Hepatic stellate cell (primary cell): ENCODE measurements at regions not wholly inside any gene's neighbourhood (a gene's known extent, or its start where the extent isn't known, plus 50 kb on each side); places are given as distances from the start of the nearest gene placed in this dataset.
"Not testable (repeated sequence)": the region's sequence is repeated elsewhere in the genome, so short reads cannot be mapped to it uniquely, and the experiment has no call there.

Experiments used
- DNase-seq: peaks from one replicate; pipeline ENCODE4 v3.0.0; 2011; ENCODE audit warnings: low spot score

- not testable (repeated sequence) for DNase-seq
Observed at GRCh38 chr21:10325546-10325945, 195.8 kb upstream of the TPTE start.

- DNase-seq, result not testable (repeated sequence)
Observed at GRCh38 chr21:10326146-10326545, 195.2 kb upstream of the TPTE start.

- DNase-seq, result not testable (repeated sequence)
Observed at GRCh38 chr21:10328646-10329045, 192.7 kb upstream of the TPTE start.

- not testable (repeated sequence) for DNase-seq
Observed at GRCh38 chr21:10330641-10331119, 190.7 kb upstream of the TPTE start.

GRCh38 chr21:10331134-10331533, 190.2 kb upstream of the TPTE start:
- DNase-seq, result not testable (repeated sequence)

GRCh38 chr21:10332935-10333334, 188.4 kb upstream of the TPTE start:
- not testable (repeated sequence) for DNase-seq

- DNase-seq, result not testable (repeated sequence)
Observed at GRCh38 chr21:10334391-10334790, 187.0 kb upstream of the TPTE start.

- DNase-seq, result not testable (repeated sequence)
Observed at GRCh38 chr21:10342261-10342956, 179.0 kb upstream of the TPTE start.

GRCh38 chr21:10343146-10343935, 178.0 kb upstream of the TPTE start:
- not testable (repeated sequence) for DNase-seq

- not testable (repeated sequence) for DNase-seq
Observed at GRCh38 chr21:10344266-10344665, 177.1 kb upstream of the TPTE start.

GRCh38 chr21:10345178-10345612, 176.2 kb upstream of the TPTE start:
- DNase-seq, result not testable (repeated sequence)

GRCh38 chr21:10346249-10346648, 175.1 kb upstream of the TPTE start:
- not testable (repeated sequence) for DNase-seq

- not testable (repeated sequence) for DNase-seq
Observed at GRCh38 chr21:10346933-10347615, 174.3 kb upstream of the TPTE start.

GRCh38 chr21:10347675-10348074, 173.7 kb upstream of the TPTE start:
- not testable (repeated sequence) for DNase-seq

- not testable (repeated sequence) for DNase-seq
Observed at GRCh38 chr21:10348150-10348549, 173.2 kb upstream of the TPTE start.

- DNase-seq, result not testable (repeated sequence)
Observed at GRCh38 chr21:10354851-10355578, 166.4 kb upstream of the TPTE start.

- not testable (repeated sequence) for DNase-seq
Observed at GRCh38 chr21:10359120-10359519, 162.3 kb upstream of the TPTE start.

- not testable (repeated sequence) for DNase-seq
Observed at GRCh38 chr21:10359911-10360310, 161.5 kb upstream of the TPTE start.

GRCh38 chr21:10361214-10361736, 160.1 kb upstream of the TPTE start:
- DNase-seq, result not testable (repeated sequence)

GRCh38 chr21:10362816-10363215, 158.6 kb upstream of the TPTE start:
- not testable (repeated sequence) for DNase-seq

GRCh38 chr21:10363321-10363720, 158.1 kb upstream of the TPTE start:
- not testable (repeated sequence) for DNase-seq
